MM.1S (cell line): ENCODE measurements at regions not wholly inside any gene's neighbourhood (a gene's known extent, or its start where the extent isn't known, plus 50 kb on each side); places are given as distances from the start of the nearest gene placed in this dataset.

Experiments
- DNase-seq: peaks from one replicate; pipeline ENCODE4 v3.0.0-alpha.2; 2015
- H2AFZ ChIP-seq: fragments of 300-600 bp; sonication (generic); 2 replicates; pipeline ENCODE4 v1.6.0; 2016; ENCODE audit warnings: antibody characterized with exemption, low read length
- H3F3A ChIP-seq: fragments of 300-600 bp; sonication (generic); 2 replicates; pipeline ENCODE4 v1.6.1; 2016; ENCODE audit warnings: mild to moderate bottlenecking, antibody characterized with exemption, low read length, moderate library complexity, mixed read lengths; ENCODE audit not compliant: insufficient read depth
- H3K27ac ChIP-seq: fragments of 300-600 bp; sonication (generic); 2 replicates; pipeline ENCODE4 v1.5.1; 2016; ENCODE audit warnings: mild to moderate bottlenecking, low read length
- H3K27me3 ChIP-seq: fragments of 300-600 bp; sonication (generic); replicated peaks from 2 replicates; pipeline ENCODE4 v1.6.0; 2016; ENCODE audit warnings: low read length; ENCODE audit not compliant: insufficient read depth
- H3K36me3 ChIP-seq: fragments of 300-600 bp; sonication (generic); replicated peaks from 2 replicates; pipeline ENCODE4 v1.6.1; 2016; ENCODE audit warnings: mild to moderate bottlenecking, low read length, mixed read lengths; ENCODE audit not compliant: insufficient read depth
- H3K4me1 ChIP-seq: fragments of 300-600 bp; sonication (generic); 2 replicates; pipeline ENCODE4 v1.6.1; 2016; ENCODE audit warnings: low read length, mixed read lengths
- H3K4me2 ChIP-seq: fragments of 300-600 bp; sonication (generic); 2 replicates; pipeline ENCODE4 v1.6.0; 2016; ENCODE audit warnings: low read depth, low read length
- H3K4me3 ChIP-seq: fragments of 300-600 bp; sonication (generic); 2 replicates; pipeline ENCODE4 v1.5.1; 2016; ENCODE audit warnings: low read length, mixed read lengths
- H3K79me2 ChIP-seq: fragments of 300-600 bp; sonication (generic); 2 replicates; pipeline ENCODE4 v1.6.1; 2016; ENCODE audit warnings: mixed run types, low read length, mixed read lengths
- H3K9ac ChIP-seq: fragments of 300-600 bp; sonication (generic); 2 replicates; pipeline ENCODE4 v1.6.1; 2016; ENCODE audit warnings: low read length, mixed read lengths
- H3K9me2 ChIP-seq: fragments of 300-600 bp; sonication (generic); replicated peaks from 2 replicates; pipeline ENCODE4 v1.6.1; 2016; ENCODE audit warnings: mild to moderate bottlenecking, low read length, mixed read lengths; ENCODE audit not compliant: insufficient read depth
- H3K9me3 ChIP-seq: fragments of 300-600 bp; sonication (generic); replicated peaks from 2 replicates; pipeline ENCODE4 v1.6.1; 2016; ENCODE audit warnings: mild to moderate bottlenecking, low read length, mixed read lengths; ENCODE audit not compliant: insufficient read depth
- H4K20me1 ChIP-seq: fragments of 300-600 bp; sonication (generic); 2 replicates; pipeline ENCODE4 v1.6.1; 2016; ENCODE audit warnings: mild to moderate bottlenecking, low read length, moderate library complexity, mixed read lengths; ENCODE audit not compliant: insufficient read depth
- CTCF ChIP-seq: fragments of 300-600 bp; sonication (generic); IDR thresholded peaks from 2 replicates; pipeline ENCODE4 v1.5.1; 2016; ENCODE audit warnings: antibody characterized with exemption, low read length, mixed read lengths
- EZH2 ChIP-seq: fragments of 300-600 bp; sonication (generic); optimal IDR thresholded peaks from 2 replicates; pipeline ENCODE3; 2017; ENCODE audit warnings: low read depth, mild to moderate bottlenecking, antibody characterized with exemption, low read length, mixed read lengths
- EZH2phosphoT487 ChIP-seq: fragments of 300-600 bp; sonication (generic); IDR thresholded peaks from 2 replicates; pipeline ENCODE4 v1.6.1; 2018; ENCODE audit warnings: antibody characterized with exemption, low read length

GRCh38 chr2:5594249-5594695 is 97.9 kb upstream of the SOX11 start:
- no peak overlapping the region for H3K4me3 ChIP-seq
- no peaks in the 10 kb centered on the region for H3K4me1 ChIP-seq
- TF ChIP-seq EZH2, result no peak
- no peak for TF ChIP-seq CTCF
- H3K4me2 ChIP-seq, result no peak overlapping the region
- no peak overlapping the region for H3K9ac ChIP-seq
- no peak overlapping the region for H3K27ac ChIP-seq
- no peaks in the 10 kb centered on the region for H3F3A ChIP-seq
- H4K20me1 ChIP-seq, result no peaks in the 10 kb centered on the region
- H3K9me3 ChIP-seq, result no peaks in the 10 kb centered on the region
- no peak for DNase-seq
- H3K79me2 ChIP-seq, result no peaks in the 10 kb centered on the region
- H2AFZ ChIP-seq, result no peak overlapping the region
- no peaks in the 10 kb centered on the region for H3K36me3 ChIP-seq
- no peaks in the 10 kb centered on the region for H3K9me2 ChIP-seq
- H3K27me3 ChIP-seq, result no peaks in the 10 kb centered on the region

- H3K27ac ChIP-seq, result no peak overlapping the region
- no peak overlapping the region for H3K4me3 ChIP-seq
- no peaks in the 10 kb centered on the region for H3K79me2 ChIP-seq
- no peaks in the 10 kb centered on the region for H3K4me1 ChIP-seq
- no peaks in the 10 kb centered on the region for H3F3A ChIP-seq
- no peaks in the 10 kb centered on the region for H3K27me3 ChIP-seq
- no peak overlapping the region for H3K4me2 ChIP-seq
- no peaks in the 10 kb centered on the region for H3K36me3 ChIP-seq
- H2AFZ ChIP-seq, result no peak overlapping the region
- no peak for TF ChIP-seq EZH2
- TF ChIP-seq CTCF, result no peak
- TF ChIP-seq EZH2phosphoT487, result no peak
- no peaks in the 10 kb centered on the region for H3K9me2 ChIP-seq
- DNase-seq, result no peak
- no peak overlapping the region for H3K9ac ChIP-seq
- no peaks in the 10 kb centered on the region for H4K20me1 ChIP-seq
- 0 out of 2 replicates have a peak, but pooled peaks cover under 1% of the 10 kb centered on the region for H3K9me3 ChIP-seq
These were observed 95.3 kb upstream of the SOX11 start for GRCh38 chr2:5596868-5597267.

- no peak overlapping the region for H2AFZ ChIP-seq
- no peak overlapping the region for H3K4me3 ChIP-seq
- no peaks in the 10 kb centered on the region for H3K9me2 ChIP-seq
- no peak overlapping the region for H3K27ac ChIP-seq
- H3K4me2 ChIP-seq, result no peak overlapping the region
- DNase-seq, result no peak
- no peaks in the 10 kb centered on the region for H3K79me2 ChIP-seq
- TF ChIP-seq CTCF (no peak), EZH2phosphoT487 (no peak), EZH2 (no peak)
- no peaks in the 10 kb centered on the region for H4K20me1 ChIP-seq
- H3K9me3 ChIP-seq, result 0 out of 2 replicates have a peak, but pooled peaks cover 4% of the 10 kb centered on the region
- no peak overlapping the region for H3K9ac ChIP-seq
- no peaks in the 10 kb centered on the region for H3K4me1 ChIP-seq
- no peaks in the 10 kb centered on the region for H3K36me3 ChIP-seq
- H3F3A ChIP-seq, result no peaks in the 10 kb centered on the region
- no peaks in the 10 kb centered on the region for H3K27me3 ChIP-seq
These were observed 94.0 kb upstream of the SOX11 start for GRCh38 chr2:5598156-5598555.

- Histone ChIP-seq H3F3A (no peaks in the 10 kb centered on the region), H3K36me3 (no peaks in the 10 kb centered on the region), H3K9me3 (no peaks in the 10 kb centered on the region), H3K4me1 (no peaks in the 10 kb centered on the region), H3K4me2 (no peak overlapping the region), H3K9me2 (no peaks in the 10 kb centered on the region), H3K27ac (no peak overlapping the region), H3K27me3 (no peaks in the 10 kb centered on the region), H4K20me1 (no peaks in the 10 kb centered on the region), H2AFZ (no peak overlapping the region), H3K9ac (no peak overlapping the region), H3K79me2 (no peaks in the 10 kb centered on the region), H3K4me3 (no peak overlapping the region)
- TF ChIP-seq EZH2phosphoT487 (no peak), CTCF (no peak), EZH2 (no peak)
- no peak for DNase-seq
These were observed 83.0 kb upstream of the SOX11 start for GRCh38 chr2:5609201-5609600.
